Fibroblast of mammary gland (primary cell): ENCODE measurements at regions not wholly inside any gene's neighbourhood (a gene's known extent, or its start where the extent isn't known, plus 50 kb on each side); places are given as distances from the start of the nearest gene placed in this dataset.

Experiments
- DNase-seq: peaks from one replicate; pipeline ENCODE4 v3.0.0-alpha.2; 2010; ENCODE audit warnings: low read depth
- H3K4me3 ChIP-seq: 2 replicates; pipeline ENCODE4 v1.5.1; 2011; ENCODE audit warnings: low read depth, mild to moderate bottlenecking, low read length, moderate library complexity; ENCODE audit not compliant: control insufficient read depth
- CTCF ChIP-seq: conservative IDR thresholded peaks from 2 replicates; pipeline ENCODE4 v1.5.1; 2011; ENCODE audit warnings: low read depth, low read length, inconsistent platforms; ENCODE audit not compliant: control insufficient read depth, insufficient read depth

DNA sequence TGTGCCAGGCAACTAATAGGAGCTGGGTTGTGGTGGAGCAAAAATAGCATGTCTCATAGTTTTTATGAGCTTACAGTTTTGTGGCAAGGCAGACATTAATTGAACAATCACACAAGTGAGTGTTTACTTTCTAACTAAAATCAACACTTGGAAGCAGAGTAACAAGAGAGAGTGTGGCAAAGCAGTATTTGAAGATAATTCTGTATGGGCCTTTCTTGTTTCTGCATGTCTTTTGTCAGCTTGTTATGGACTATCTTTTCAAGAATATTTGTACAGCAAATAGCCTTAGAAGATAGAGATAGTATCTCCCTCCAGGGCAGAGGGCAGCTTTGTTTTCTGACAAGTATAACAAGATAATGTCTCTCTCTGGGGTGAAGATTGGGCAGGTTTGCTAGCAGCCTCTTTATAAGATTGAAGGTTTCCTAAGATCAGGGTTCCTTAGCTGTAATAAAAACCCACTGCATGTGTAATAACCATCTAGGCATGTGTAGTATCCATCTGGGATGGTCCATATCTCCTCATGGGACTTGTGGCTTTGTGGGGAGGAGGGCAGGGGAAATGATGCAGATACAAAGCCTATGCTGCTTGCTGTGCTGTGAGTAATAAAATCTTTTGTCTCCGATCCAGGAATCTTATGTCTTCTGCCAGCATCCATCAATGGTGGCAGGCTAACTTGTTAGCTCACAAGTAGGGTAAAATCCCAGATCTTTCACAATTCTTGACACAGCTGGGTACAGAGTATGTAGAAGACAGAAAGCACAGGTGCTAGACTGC lies 479.9 kb downstream of the KDM4C start:
- no peak for TF ChIP-seq CTCF
- peak; percentile 97 for DNase-seq
- no peak overlapping the region for H3K4me3 ChIP-seq

DNA sequence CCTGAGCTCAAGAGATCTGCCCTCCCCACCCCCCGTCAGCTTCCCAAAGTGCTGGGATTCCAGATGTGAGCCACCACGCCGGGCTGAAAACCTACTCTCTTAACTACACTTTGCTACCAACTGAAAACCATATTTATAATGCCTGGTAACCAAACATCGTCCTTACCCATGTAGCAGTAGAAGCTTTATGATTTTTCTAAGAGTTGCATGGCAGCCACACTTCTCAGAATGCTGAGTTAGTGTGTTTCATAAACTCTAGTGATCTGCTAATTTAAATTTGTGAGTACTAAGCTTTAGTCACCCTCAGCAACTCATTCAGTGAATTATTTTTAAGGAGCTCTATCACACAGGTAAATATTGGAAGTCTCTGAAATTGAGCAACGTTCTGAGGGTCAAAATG lies 478.4 kb downstream of the KDM4C start:
- H3K4me3 ChIP-seq = no peak overlapping the region
- no peak for TF ChIP-seq CTCF
- DNase-seq = no peak

GRCh38 chr9:7234144-7234543 lies 476.4 kb downstream of the KDM4C start:
- peak; percentile 66 for DNase-seq
- no peak overlapping the region for H3K4me3 ChIP-seq
- peak; percentile 79 for TF ChIP-seq CTCF

- TF ChIP-seq CTCF = no peak
- H3K4me3 ChIP-seq = no peak overlapping the region
- no peak for DNase-seq
Observed at GRCh38 chr9:7229571-7229970, 471.8 kb downstream of the KDM4C start.

DNA sequence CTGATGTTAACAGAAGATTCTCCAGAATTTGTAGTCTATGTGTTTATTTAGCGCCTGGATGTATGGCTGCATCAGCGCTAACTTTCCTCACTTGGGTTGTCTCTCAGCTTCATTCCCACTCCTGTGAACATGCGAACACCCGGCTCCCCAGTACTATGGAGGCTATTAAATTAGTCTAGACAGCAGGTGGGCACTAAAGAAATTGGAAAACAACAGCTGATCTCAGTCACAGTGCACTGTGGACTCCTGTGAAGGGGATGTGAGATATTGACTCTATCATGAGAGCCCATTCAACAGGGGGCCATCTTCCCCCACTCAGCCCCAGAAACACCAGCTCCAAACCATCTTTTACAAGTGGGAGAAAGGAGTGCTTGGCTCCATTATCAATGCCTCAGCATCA lies 471.0 kb downstream of the KDM4C start:
- H3K4me3 ChIP-seq = no peak overlapping the region
- TF ChIP-seq CTCF = no peak
- DNase-seq = no peak

DNA sequence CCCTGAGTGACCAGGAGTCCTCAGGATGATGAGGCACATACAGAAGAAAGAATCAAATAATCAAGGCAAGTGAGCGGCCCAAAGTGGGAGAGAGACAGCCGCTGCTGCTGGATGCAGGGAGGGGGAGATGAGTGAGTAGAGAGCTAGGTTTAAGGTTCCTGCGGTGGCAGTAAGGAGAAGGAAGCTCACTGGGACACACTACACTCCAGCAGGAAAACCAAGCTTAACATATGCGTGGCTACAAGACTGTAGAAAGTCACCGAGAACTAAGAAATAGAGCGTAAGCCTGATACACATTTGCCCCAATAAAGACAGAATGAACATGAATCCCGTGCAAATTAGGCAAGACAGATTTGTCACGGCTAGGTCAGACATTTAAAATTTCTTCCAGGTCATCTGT lies 470.2 kb downstream of the KDM4C start:
- DNase-seq = no peak
- no peak overlapping the region for H3K4me3 ChIP-seq
- no peak for TF ChIP-seq CTCF
